ENCODE measurements at regions not wholly inside any gene's neighbourhood (a gene's known extent, or its start where the extent isn't known, plus 50 kb on each side); places are given as distances from the start of the nearest gene placed in this dataset.

DNA sequence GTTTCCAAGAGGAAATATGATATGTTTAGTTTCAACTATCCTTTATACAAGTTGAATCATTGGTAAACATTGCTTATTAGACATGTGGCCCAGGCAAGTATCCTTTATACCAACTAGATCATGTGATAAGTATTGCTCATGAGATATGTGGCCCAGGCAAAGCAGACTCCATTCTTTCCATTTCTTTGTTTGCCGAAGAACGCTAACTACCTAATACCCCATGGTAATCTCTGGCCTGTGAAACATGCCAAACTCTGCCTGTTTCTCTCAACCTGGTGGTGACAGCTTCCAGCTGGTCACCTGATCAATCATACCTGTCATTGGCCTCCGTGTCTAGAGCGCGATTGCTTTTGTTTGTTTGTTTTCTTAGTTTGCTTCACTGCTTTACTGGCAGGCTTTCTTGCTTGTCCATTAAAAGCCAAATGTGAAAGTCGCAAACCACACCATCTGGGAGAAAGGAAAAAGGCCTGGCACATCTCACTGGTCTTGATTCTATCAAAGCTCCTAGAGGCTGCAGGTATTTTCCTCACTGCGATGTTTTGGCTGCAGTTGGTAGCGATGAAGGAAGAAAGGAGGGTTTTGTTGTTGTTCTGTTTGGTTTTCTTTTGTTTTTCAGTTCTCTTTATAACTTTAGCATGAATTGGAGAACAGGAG is 686.2 kb downstream of the KCNJ2 start:
- ATAC-seq: no peak
- 51% methylated on average over 8 of the region's 8 CpGs for WGBS
- no peaks in the 10 kb centered on the region for H3K27me3 ChIP-seq (ENCODE audit: control insufficient read depth, insufficient read depth)
- H3K9me3 ChIP-seq (ENCODE audit: control insufficient read depth, low read length): no peaks in the 10 kb centered on the region
- H3K4me3 ChIP-seq (ENCODE audit: low read length): no peak overlapping the region
- DNase-seq: no peak
- H3K4me1 ChIP-seq (ENCODE audit: control insufficient read depth, insufficient read depth, low read length): no peaks in the 10 kb centered on the region
- no peak overlapping the region for H3K27ac ChIP-seq (ENCODE audit: low read length)
- intact Hi-C loops (cut with DNase I): no loop called here

DNA sequence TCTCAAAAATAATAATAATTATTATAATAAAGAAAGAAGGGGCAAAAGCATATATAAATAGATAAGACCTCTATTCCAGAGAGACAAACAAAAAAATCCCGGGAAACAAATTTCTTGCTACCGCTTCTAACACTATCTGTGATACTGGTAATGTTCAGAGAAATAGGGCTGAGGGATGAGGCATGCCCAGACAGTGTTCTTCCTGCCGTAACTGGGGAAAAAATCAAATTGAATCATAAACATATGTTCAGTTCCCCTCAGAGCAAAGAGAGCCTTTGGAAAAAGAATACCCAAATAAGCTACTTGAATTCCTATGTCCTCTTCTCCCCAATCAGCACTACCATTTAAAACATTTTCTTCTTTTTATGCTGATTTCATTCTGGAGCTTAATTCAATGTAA is 688.0 kb downstream of the KCNJ2 start:
- ATAC-seq: no peak
- no peaks in the 10 kb centered on the region for H3K27me3 ChIP-seq (ENCODE audit: control insufficient read depth, insufficient read depth)
- H3K4me3 ChIP-seq (ENCODE audit: low read length): no peak overlapping the region
- no peaks in the 10 kb centered on the region for H3K4me1 ChIP-seq (ENCODE audit: control insufficient read depth, insufficient read depth, low read length)
- no peak for DNase-seq
- WGBS: 81% methylated on average over 3 of the region's 3 CpGs
- H3K9me3 ChIP-seq (ENCODE audit: control insufficient read depth, low read length): no peaks in the 10 kb centered on the region
- H3K27ac ChIP-seq (ENCODE audit: low read length): no peak overlapping the region
- intact Hi-C loops (cut with DNase I): no loop called here

DNA sequence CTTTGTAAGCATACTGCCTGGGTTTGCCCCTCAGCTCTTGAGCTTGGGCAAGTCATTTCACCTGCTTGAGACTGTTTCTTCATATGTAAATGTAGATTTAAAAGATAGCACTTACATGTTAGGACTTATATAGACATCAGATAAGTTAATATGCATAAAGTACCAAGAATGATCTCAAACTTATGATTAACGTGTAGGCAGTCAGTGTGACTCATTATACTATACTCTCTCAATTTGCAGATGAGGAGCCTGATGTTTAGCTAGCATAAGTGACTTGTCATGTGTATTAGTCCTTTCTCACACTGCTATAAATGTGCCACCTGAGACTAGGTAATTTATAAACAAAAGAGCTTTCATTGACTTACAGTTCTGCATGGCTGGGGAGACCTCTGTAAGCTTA is 690.5 kb downstream of the KCNJ2 start:
- DNase-seq: no peak
- Histone ChIP-seq H3K27ac (ENCODE audit: low read length) (no peak overlapping the region), H3K4me3 (ENCODE audit: low read length) (no peak overlapping the region), H3K27me3 (ENCODE audit: control insufficient read depth, insufficient read depth) (no peaks in the 10 kb centered on the region), H3K4me1 (ENCODE audit: control insufficient read depth, insufficient read depth, low read length) (no peaks in the 10 kb centered on the region), H3K9me3 (ENCODE audit: control insufficient read depth, low read length) (no peaks in the 10 kb centered on the region)
- 63% methylated on average over 1 of the region's 1 CpG for WGBS
- intact Hi-C loops (cut with DNase I): no loop called here
- no peak for ATAC-seq

DNA sequence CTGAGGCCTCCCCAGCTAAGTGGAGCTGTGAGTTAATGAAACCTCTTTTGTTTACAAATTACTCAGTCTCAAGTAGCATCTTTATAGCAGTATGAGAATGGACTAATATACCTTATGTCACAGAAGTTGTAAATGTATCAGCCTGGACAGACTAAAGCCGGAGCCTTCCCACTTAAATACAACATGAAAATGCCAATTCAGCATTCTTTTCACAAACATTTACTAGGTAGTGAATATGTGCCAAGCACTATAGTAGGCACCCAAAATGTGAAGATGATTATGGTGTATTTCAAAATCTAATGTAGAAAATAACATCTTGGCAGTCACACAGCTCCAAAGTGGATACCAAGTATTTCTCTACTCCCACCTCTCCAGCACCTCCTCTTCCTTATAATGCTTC is 693.0 kb downstream of the KCNJ2 start:
- 90% methylated on average over 1 of the region's 1 CpG for WGBS

DNA sequence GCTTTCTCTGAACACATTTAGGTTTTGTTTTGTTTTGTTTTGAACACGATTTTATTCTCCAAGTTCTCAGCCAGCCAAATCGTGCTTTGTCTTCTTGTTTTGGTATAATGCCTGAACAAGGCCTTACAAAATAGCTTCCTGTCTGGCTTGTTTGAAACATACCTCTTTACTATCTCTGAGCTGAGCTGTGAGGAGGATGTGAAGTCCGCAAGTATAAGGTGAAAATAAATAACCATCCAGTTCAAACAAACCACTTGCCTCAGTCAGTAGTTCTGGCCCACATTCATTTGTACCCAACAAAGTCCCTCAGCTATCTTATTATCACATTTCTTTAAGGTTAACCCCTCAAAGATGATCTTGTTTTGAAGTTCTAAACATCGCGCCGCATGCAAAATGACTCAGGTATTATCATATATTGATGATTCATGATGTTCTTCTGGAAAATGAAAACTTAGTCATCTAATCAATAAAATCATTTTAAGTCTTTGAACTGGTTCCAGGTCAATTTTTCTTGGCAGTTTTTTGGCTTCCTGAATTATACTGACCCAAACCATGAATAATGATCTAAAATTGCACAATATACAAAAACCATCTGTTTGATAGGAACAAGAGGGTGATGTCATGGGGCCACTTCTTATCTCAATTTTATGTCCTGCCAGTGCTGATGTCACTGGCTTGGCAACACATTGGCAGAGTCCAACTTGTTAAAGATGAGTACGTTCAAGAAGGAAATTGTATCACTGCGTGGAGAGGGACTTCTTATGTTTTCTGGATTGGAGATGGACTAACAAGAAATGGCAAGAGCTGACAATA is 694.3 kb downstream of the KCNJ2 start:
- ATAC-seq: peak in 1 of 2 donors; percentile 28
- no peak overlapping the region for H3K4me3 ChIP-seq (ENCODE audit: low read length)
- WGBS: 62% methylated on average over 8 of the region's 8 CpGs
- intact Hi-C loops (cut with DNase I): no loop called here
- no peak overlapping the region for H3K27ac ChIP-seq (ENCODE audit: low read length)
- peak in 2 of 3 donors; percentile 47 to 56 for DNase-seq
- no peaks in the 10 kb centered on the region for H3K27me3 ChIP-seq (ENCODE audit: control insufficient read depth, insufficient read depth)
- H3K9me3 ChIP-seq (ENCODE audit: control insufficient read depth, low read length): no peaks in the 10 kb centered on the region
- no peaks in the 10 kb centered on the region for H3K4me1 ChIP-seq (ENCODE audit: control insufficient read depth, insufficient read depth, low read length)

More for the DNA sequence above, 693.0 kb downstream of the KCNJ2 start:
- DNase-seq (no peak), ATAC-seq (no peak)
- no peak overlapping the region for H3K27ac ChIP-seq (ENCODE audit: low read length)
- intact Hi-C loops (cut with DNase I): no loop called here
- no peaks in the 10 kb centered on the region for H3K9me3 ChIP-seq (ENCODE audit: control insufficient read depth, low read length)
- H3K4me3 ChIP-seq (ENCODE audit: low read length): no peak overlapping the region
- no peaks in the 10 kb centered on the region for H3K4me1 ChIP-seq (ENCODE audit: control insufficient read depth, insufficient read depth, low read length)
- no peaks in the 10 kb centered on the region for H3K27me3 ChIP-seq (ENCODE audit: control insufficient read depth, insufficient read depth)

DNA sequence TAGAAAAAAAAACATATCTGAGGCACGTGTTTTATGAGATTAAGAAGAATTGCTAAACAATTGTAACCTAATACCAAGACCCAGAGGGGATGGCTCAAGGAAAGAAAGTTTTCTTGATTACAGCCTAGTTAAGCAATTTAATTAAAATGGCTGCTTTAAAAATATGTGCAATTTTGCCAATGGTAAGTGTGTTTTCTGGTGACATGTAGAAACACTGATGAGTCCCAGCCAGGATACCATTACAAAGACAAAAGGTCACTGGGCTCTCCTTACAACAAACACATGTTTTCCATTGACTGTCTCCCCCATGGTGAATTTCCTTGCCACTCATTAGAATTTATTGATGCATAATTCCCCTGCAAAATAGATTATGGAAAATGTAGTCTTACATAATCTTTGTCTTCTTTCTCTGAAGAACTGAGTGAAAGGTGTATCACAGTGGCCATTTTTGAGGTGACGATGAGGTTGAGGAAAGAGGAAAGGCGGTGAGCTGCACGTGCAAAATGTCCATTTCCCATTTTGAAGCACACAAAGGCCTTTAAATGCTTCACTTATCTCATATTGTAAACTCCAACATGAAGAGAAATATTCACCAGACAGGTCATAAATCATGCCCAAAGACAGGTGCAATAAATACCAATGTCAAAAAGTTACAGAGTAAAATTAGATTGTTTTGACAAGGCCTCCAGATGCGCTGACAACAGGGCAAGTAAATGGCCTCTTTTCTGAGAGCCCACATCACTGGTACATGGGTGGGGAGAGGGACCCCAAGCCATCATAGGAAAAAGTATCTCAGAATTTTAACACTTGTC is 696.9 kb downstream of the KCNJ2 start:
- intact Hi-C loops (cut with DNase I): no loop called here
- Histone ChIP-seq H3K4me3 (ENCODE audit: low read length) (no peak overlapping the region), H3K9me3 (ENCODE audit: control insufficient read depth, low read length) (no peaks in the 10 kb centered on the region), H3K27ac (ENCODE audit: low read length) (no peak overlapping the region), H3K4me1 (ENCODE audit: control insufficient read depth, insufficient read depth, low read length) (no peaks in the 10 kb centered on the region), H3K27me3 (ENCODE audit: control insufficient read depth, insufficient read depth) (no peaks in the 10 kb centered on the region)
- no peak for ATAC-seq
- DNase-seq: no peak
- WGBS: 79% methylated on average over 5 of the region's 5 CpGs

DNA sequence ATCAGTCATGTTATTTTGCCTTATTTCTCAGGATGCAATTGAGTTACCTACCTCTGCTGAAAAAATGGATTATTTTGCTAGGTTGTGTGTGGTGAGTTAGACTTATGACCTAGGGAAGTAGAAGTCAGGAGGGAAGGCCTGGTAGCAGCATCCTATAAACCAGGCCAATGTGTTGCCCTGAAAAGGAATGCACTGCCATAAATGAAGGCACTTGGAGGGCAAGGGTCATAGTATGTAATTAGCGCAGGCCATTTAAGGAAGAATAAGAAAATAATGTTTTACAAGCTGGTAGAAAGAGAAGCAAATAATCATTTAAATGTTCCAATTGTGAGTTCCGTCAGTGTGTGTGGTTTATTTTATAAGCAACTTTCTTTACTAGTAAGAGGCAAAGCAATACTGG is 698.8 kb downstream of the KCNJ2 start:
- WGBS: 91% methylated on average over 2 of the region's 2 CpGs
- Histone ChIP-seq H3K4me3 (ENCODE audit: low read length) (no peak overlapping the region), H3K27ac (ENCODE audit: low read length) (no peak overlapping the region), H3K27me3 (ENCODE audit: control insufficient read depth, insufficient read depth) (no peaks in the 10 kb centered on the region), H3K9me3 (ENCODE audit: control insufficient read depth, low read length) (no peaks in the 10 kb centered on the region), H3K4me1 (ENCODE audit: control insufficient read depth, insufficient read depth, low read length) (no peaks in the 10 kb centered on the region)
- DNase-seq (no peak), ATAC-seq (no peak)
- intact Hi-C loops (cut with DNase I): no loop called here

DNA sequence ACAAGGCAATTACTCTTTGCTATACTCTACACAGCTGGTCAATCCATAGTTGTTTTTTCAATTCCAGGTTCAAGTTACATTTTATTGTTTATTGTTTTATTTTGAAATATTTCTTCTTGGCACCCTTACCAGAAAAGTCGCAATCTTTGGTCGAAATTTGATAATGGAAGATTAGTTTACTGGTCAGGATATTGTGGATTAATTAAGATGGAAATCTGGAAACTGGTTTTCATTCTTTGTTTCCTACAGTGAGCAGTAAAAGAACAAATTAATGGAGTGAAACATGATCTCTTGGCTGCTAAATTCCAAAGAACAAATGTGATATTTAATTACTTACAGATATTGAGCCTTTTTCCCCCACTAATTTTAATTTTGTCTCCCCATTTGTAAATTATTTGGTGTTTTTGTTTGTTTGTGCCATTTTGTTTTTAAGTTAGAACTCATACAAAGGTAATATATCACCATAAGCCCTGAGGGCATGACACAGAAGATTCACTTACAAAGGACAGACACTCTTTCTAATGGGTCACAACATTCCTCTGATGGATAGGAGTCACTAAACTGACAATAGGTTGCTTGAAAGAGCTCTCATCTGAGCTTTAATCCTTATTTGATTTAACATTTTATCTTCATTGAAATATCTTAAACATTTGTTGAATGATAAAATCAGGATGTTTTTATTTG is 700.2 kb downstream of the KCNJ2 start:
- ATAC-seq: no peak
- no peaks in the 10 kb centered on the region for H3K27me3 ChIP-seq (ENCODE audit: control insufficient read depth, insufficient read depth)
- 75% methylated on average over 2 of the region's 2 CpGs for WGBS

DNA sequence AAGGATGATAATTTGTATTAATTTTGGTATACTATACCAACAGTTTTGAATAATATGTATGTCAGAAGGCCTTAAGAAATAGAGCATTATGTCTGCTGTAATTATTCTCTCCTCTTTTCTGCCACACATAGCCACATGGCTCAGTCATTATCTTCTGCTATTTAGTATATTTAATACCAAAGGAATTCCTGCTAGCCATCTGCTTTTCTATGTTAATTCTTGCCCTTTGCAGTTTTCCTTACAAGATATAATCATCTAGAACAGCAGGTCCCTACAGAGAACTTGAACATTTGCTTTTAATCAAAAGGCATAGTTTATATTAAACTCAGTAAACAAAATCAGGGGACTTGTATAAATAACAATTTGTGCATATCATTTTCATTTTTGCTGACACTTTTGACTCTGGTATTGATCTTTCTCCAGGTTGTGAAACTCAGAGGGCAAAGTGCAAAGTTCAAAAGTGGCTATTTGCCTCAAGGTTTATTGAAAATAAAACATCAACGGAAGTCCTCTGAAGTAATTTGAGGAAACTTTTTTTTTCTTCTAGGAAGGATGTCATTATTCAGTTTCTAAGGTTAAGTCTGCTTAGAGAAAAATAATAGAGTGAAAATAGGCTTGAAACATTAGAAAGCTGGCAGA is 702.0 kb downstream of the KCNJ2 start:
- intact Hi-C loops (cut with DNase I): no loop called here
- DNase-seq (no peak), ATAC-seq (no peak)
- no peak overlapping the region for H3K27ac ChIP-seq (ENCODE audit: low read length)
- 33% methylated on average over 1 of the region's 1 CpG for WGBS
- no peaks in the 10 kb centered on the region for H3K27me3 ChIP-seq (ENCODE audit: control insufficient read depth, insufficient read depth)
- no peak overlapping the region for H3K4me3 ChIP-seq (ENCODE audit: low read length)
- H3K9me3 ChIP-seq (ENCODE audit: control insufficient read depth, low read length): no peaks in the 10 kb centered on the region
- H3K4me1 ChIP-seq (ENCODE audit: control insufficient read depth, insufficient read depth, low read length): no peaks in the 10 kb centered on the region

More for the DNA sequence above, 700.2 kb downstream of the KCNJ2 start:
- Histone ChIP-seq H3K4me1 (ENCODE audit: control insufficient read depth, insufficient read depth, low read length) (no peaks in the 10 kb centered on the region), H3K4me3 (ENCODE audit: low read length) (no peak overlapping the region), H3K9me3 (ENCODE audit: control insufficient read depth, low read length) (no peaks in the 10 kb centered on the region), H3K27ac (ENCODE audit: low read length) (no peak overlapping the region)
- no peak for DNase-seq
- intact Hi-C loops (cut with DNase I): no loop called here

DNA sequence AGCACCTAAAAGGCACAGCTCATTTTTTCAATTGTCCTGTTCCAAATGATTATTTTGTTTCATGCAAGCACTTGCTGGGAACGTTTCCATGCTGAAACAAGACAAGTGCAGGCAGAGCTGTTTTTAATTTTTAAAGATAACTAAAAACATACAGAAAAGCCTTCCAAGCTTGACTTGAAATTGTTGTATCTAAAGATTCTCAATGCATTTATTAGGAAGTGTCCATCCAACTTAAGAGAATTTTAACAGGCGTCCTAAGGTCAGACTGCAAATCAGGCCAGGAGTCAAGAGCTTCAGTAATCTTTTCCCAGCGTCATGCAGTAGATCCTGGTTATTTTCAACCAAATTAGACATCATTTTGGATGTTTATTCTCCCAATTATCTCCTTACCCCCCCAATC is 702.8 kb downstream of the KCNJ2 start:
- Histone ChIP-seq H3K4me1 (ENCODE audit: control insufficient read depth, insufficient read depth, low read length) (no peaks in the 10 kb centered on the region), H3K4me3 (ENCODE audit: low read length) (no peak overlapping the region), H3K27ac (ENCODE audit: low read length) (no peak overlapping the region), H3K27me3 (ENCODE audit: control insufficient read depth, insufficient read depth) (no peaks in the 10 kb centered on the region), H3K9me3 (ENCODE audit: control insufficient read depth, low read length) (no peaks in the 10 kb centered on the region)
- 29% methylated on average over 3 of the region's 3 CpGs for WGBS
- intact Hi-C loops (cut with DNase I): no loop called here
- DNase-seq (no peak), ATAC-seq (no peak)
